Osteoblast (primary cell): ENCODE measurements at regions not wholly inside any gene's neighbourhood (a gene's known extent, or its start where the extent isn't known, plus 50 kb on each side); places are given as distances from the start of the nearest gene placed in this dataset.

Experiments
- DNase-seq: peaks from one replicate; pipeline ENCODE4 v3.0.0; 2011; ENCODE audit warnings: low spot score, mixed read lengths; ENCODE audit not compliant: insufficient read length; ENCODE audit errors: missing footprints
- H2AFZ ChIP-seq: 2 replicates; pipeline ENCODE4 v1.6.0; 2011; ENCODE audit warnings: mild to moderate bottlenecking, low read length
- H3K27ac ChIP-seq: 2 replicates; pipeline ENCODE4 v1.5.1; 2011; ENCODE audit warnings: mild to moderate bottlenecking, low read depth, low read length, moderate library complexity
- H3K27me3 ChIP-seq: 2 replicates; pipeline ENCODE4 v1.6.0; 2012; ENCODE audit warnings: mild to moderate bottlenecking, control low read depth, inconsistent platforms, low read length, moderate library complexity; ENCODE audit not compliant: insufficient read depth
- H3K36me3 ChIP-seq: 2 replicates; pipeline ENCODE4 v1.5.1; 2011; ENCODE audit warnings: mild to moderate bottlenecking, low read length, control low read depth, moderate library complexity; ENCODE audit not compliant: insufficient read depth
- H3K4me1 ChIP-seq: 2 replicates; pipeline ENCODE4 v1.5.1; 2011; ENCODE audit warnings: mild to moderate bottlenecking, low read length, control low read depth, moderate library complexity; ENCODE audit not compliant: insufficient read depth
- H3K4me2 ChIP-seq: 2 replicates; pipeline ENCODE4 v1.6.0; 2011; ENCODE audit warnings: mild to moderate bottlenecking, low read length; ENCODE audit not compliant: insufficient read depth
- H3K4me3 ChIP-seq: fragments of 200-600 bp; sonication (generic); 3 replicates; pipeline ENCODE4 v1.5.1; 2012; ENCODE audit warnings: mild to moderate bottlenecking, low read length, inconsistent platforms; ENCODE audit not compliant: insufficient read depth
- H3K79me2 ChIP-seq: 2 replicates; pipeline ENCODE4 v1.6.0; 2012; ENCODE audit warnings: mild to moderate bottlenecking, low read length, control low read depth, inconsistent platforms; ENCODE audit not compliant: insufficient read depth
- H3K9me3 ChIP-seq: 2 replicates; pipeline ENCODE4 v1.5.1; 2011; ENCODE audit warnings: low read depth, low read length, control low read depth
- H4K20me1 ChIP-seq: 2 replicates; pipeline ENCODE4 v1.6.0; 2012; ENCODE audit warnings: mild to moderate bottlenecking, low read length, control low read depth; ENCODE audit not compliant: insufficient read depth
- TF ChIP-seq, protein P1 (sequence below): IDR thresholded peaks from 2 replicates; pipeline ENCODE4 v1.5.1; 2011; ENCODE audit warnings: mild to moderate bottlenecking, low read depth, low read length, moderate library complexity; ENCODE audit errors: extremely low read depth

- H2AFZ ChIP-seq: no peak overlapping the region
- H3K27ac ChIP-seq: no peak overlapping the region
- no peak overlapping the region for H3K4me2 ChIP-seq
- no peaks in the 10 kb centered on the region for H3K79me2 ChIP-seq
- TF ChIP-seq, protein P1, sequence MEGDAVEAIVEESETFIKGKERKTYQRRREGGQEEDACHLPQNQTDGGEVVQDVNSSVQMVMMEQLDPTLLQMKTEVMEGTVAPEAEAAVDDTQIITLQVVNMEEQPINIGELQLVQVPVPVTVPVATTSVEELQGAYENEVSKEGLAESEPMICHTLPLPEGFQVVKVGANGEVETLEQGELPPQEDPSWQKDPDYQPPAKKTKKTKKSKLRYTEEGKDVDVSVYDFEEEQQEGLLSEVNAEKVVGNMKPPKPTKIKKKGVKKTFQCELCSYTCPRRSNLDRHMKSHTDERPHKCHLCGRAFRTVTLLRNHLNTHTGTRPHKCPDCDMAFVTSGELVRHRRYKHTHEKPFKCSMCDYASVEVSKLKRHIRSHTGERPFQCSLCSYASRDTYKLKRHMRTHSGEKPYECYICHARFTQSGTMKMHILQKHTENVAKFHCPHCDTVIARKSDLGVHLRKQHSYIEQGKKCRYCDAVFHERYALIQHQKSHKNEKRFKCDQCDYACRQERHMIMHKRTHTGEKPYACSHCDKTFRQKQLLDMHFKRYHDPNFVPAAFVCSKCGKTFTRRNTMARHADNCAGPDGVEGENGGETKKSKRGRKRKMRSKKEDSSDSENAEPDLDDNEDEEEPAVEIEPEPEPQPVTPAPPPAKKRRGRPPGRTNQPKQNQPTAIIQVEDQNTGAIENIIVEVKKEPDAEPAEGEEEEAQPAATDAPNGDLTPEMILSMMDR: no peak
- no peaks in the 10 kb centered on the region for H3K9me3 ChIP-seq
- H4K20me1 ChIP-seq: no peaks in the 10 kb centered on the region
- peaks cover 6% of the 10 kb centered on the region for H3K4me1 ChIP-seq
- H3K27me3 ChIP-seq: no peaks in the 10 kb centered on the region
- no peak overlapping the region for H3K4me3 ChIP-seq
- DNase-seq: no peak
- H3K36me3 ChIP-seq: no peaks in the 10 kb centered on the region
These were observed 102.4 kb upstream of the LYZL2 start for GRCh38 chr10:30731963-30732362.

- Histone ChIP-seq H3K36me3 (no peaks in the 10 kb centered on the region), H4K20me1 (no peaks in the 10 kb centered on the region), H3K4me1 (no peaks in the 10 kb centered on the region), H2AFZ (no peak overlapping the region), H3K9me3 (no peaks in the 10 kb centered on the region), H3K4me2 (no peak overlapping the region), H3K4me3 (no peak overlapping the region), H3K27ac (no peak overlapping the region), H3K79me2 (no peaks in the 10 kb centered on the region), H3K27me3 (no peaks in the 10 kb centered on the region)
- no peak for DNase-seq
- TF ChIP-seq, protein P1: no peak
These were observed 100.8 kb upstream of the LYZL2 start for GRCh38 chr10:30730306-30730705.

DNA sequence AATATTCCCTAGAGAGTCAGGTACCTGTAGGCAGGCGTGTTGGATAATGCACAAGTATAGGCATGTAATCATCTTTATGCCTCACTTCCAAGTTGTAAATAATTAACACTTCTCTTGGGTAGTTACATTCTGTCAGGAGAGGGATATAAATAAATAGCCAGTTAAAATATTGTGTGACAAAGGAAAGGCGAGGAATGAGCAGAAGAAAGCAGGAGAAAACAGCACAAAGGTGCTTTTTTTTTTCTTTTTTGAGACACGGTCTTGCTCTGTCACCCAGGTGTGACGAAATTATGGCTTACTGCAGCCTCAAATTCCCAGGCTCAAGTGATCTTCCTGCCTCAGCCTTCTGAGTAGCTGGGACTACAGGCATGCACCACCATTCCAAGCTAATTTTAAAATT is 99.2 kb upstream of the LYZL2 start:
- no peak for DNase-seq
- H3K4me1 ChIP-seq: no peaks in the 10 kb centered on the region
- H3K27ac ChIP-seq: no peak overlapping the region
- H3K79me2 ChIP-seq: no peaks in the 10 kb centered on the region
- no peaks in the 10 kb centered on the region for H3K36me3 ChIP-seq
- no peak overlapping the region for H3K4me2 ChIP-seq
- H3K27me3 ChIP-seq: no peaks in the 10 kb centered on the region
- H4K20me1 ChIP-seq: no peaks in the 10 kb centered on the region
- TF ChIP-seq, protein P1: no peak
- no peak overlapping the region for H3K4me3 ChIP-seq
- no peaks in the 10 kb centered on the region for H3K9me3 ChIP-seq
- H2AFZ ChIP-seq: no peak overlapping the region

GRCh38 chr10:30728127-30728526 is 98.6 kb upstream of the LYZL2 start:
- Histone ChIP-seq H3K36me3 (no peaks in the 10 kb centered on the region), H3K79me2 (no peaks in the 10 kb centered on the region), H3K9me3 (no peaks in the 10 kb centered on the region), H3K4me2 (no peak overlapping the region), H3K27me3 (no peaks in the 10 kb centered on the region), H3K4me3 (no peak overlapping the region), H3K27ac (no peak overlapping the region), H3K4me1 (no peaks in the 10 kb centered on the region), H4K20me1 (no peaks in the 10 kb centered on the region), H2AFZ (peak overlapping the region; percentile 11)
- no peak for DNase-seq
- TF ChIP-seq, protein P1: no peak
